HUES64 (cell line): ENCODE measurements at regions not wholly inside any gene's neighbourhood (a gene's known extent, or its start where the extent isn't known, plus 50 kb on each side); places are given as distances from the start of the nearest gene placed in this dataset.
A peak's percentile ranks its signal among the peaks of the same experiment; 100 is the strongest.

Experiments used
- H3K27ac ChIP-seq: 2 replicates; pipeline ENCODE4 v1.7.0; 2013; ENCODE audit warnings: low read depth, low read length, inconsistent platforms
- H3K27me3 ChIP-seq: 2 replicates; pipeline ENCODE4 v1.6.1; 2013; ENCODE audit warnings: mild to moderate bottlenecking, low read length; ENCODE audit not compliant: insufficient read depth
- H3K36me3 ChIP-seq: 2 replicates; pipeline ENCODE4 v1.6.1; 2013; ENCODE audit warnings: mild to moderate bottlenecking, low read length; ENCODE audit not compliant: insufficient read depth
- H3K4me1 ChIP-seq: 2 replicates; pipeline ENCODE4 v1.6.1; 2013; ENCODE audit warnings: mild to moderate bottlenecking, low read length, moderate library complexity; ENCODE audit not compliant: insufficient read depth
- H3K4me3 ChIP-seq: 2 replicates; pipeline ENCODE4 v1.5.1; 2013; ENCODE audit warnings: mild to moderate bottlenecking, low read length, moderate library complexity
- H3K9ac ChIP-seq: 2 replicates; pipeline ENCODE4 v1.6.1; 2013; ENCODE audit warnings: mild to moderate bottlenecking, low read depth, low read length
- H3K9me3 ChIP-seq: 2 replicates; pipeline ENCODE4 v1.6.1; 2013; ENCODE audit warnings: low read depth, low read length; ENCODE audit not compliant: insufficient read depth
- WGBS: fragments of 150-250, 120-280 bp; methylation state at CpG from one replicate; pipeline ENCODE4 v1.1.7; 2013; ENCODE audit warnings: missing lambda C conversion rate; 5-methylcytosine and 5-hydroxymethylcytosine counted together

- H3K4me3 ChIP-seq = no peak overlapping the region
- no peaks in the 10 kb centered on the region for H3K36me3 ChIP-seq
- WGBS = 72% methylated on average over 1 of the region's 1 CpG
These were observed 116.0 kb upstream of the PRICKLE2 start for GRCh38 chr3:64341296-64341695.

GRCh38 chr3:64340641-64341101 lies 115.4 kb upstream of the PRICKLE2 start:
- Histone ChIP-seq H3K27ac (peak overlapping the region; percentile 21; the same call in 1 of the 2 replicates), H3K9ac (0 out of 2 replicates have a peak overlapping the region, but pooled peaks have one; percentile 15), H3K27me3 (no peaks in the 10 kb centered on the region), H3K36me3 (no peaks in the 10 kb centered on the region), H3K9me3 (no peaks in the 10 kb centered on the region), H3K4me3 (no peak overlapping the region), H3K4me1 (peaks cover 55% of the 10 kb centered on the region)
- 78% methylated on average over 11 of the region's 11 CpGs for WGBS

More at GRCh38 chr3:64341296-64341695, 116.0 kb upstream of the PRICKLE2 start:
- Histone ChIP-seq H3K4me1 (peaks cover 57% of the 10 kb centered on the region), H3K9ac (0 out of 2 replicates have a peak overlapping the region, but pooled peaks have one; percentile 15), H3K27me3 (no peaks in the 10 kb centered on the region), H3K27ac (peak overlapping the region; percentile 21; the same call in 1 of the 2 replicates), H3K9me3 (no peaks in the 10 kb centered on the region)

GRCh38 chr3:64336488-64336887 lies 111.2 kb upstream of the PRICKLE2 start:
- Histone ChIP-seq H3K9me3 (no peaks in the 10 kb centered on the region), H3K4me1 (peaks cover 15% of the 10 kb centered on the region; the same call in 1 of the 2 replicates), H3K36me3 (no peaks in the 10 kb centered on the region), H3K9ac (no peak overlapping the region), H3K27ac (no peak overlapping the region), H3K27me3 (no peaks in the 10 kb centered on the region), H3K4me3 (no peak overlapping the region)
- WGBS = 92% methylated on average over 3 of the region's 3 CpGs

- Histone ChIP-seq H3K27ac (no peak overlapping the region), H3K9me3 (no peaks in the 10 kb centered on the region), H3K27me3 (no peaks in the 10 kb centered on the region), H3K9ac (no peak overlapping the region), H3K36me3 (no peaks in the 10 kb centered on the region), H3K4me3 (no peak overlapping the region), H3K4me1 (no peaks in the 10 kb centered on the region)
- 95% methylated on average over 8 of the region's 9 CpGs for WGBS
These were observed 107.4 kb upstream of the PRICKLE2 start for GRCh38 chr3:64332459-64333350.

GRCh38 chr3:64331605-64332004 lies 106.3 kb upstream of the PRICKLE2 start:
- Histone ChIP-seq H3K4me1 (no peaks in the 10 kb centered on the region), H3K36me3 (no peaks in the 10 kb centered on the region), H3K27ac (no peak overlapping the region), H3K27me3 (no peaks in the 10 kb centered on the region), H3K9me3 (no peaks in the 10 kb centered on the region), H3K9ac (no peak overlapping the region), H3K4me3 (no peak overlapping the region)
- WGBS = 95% methylated on average over 12 of the region's 12 CpGs

- H3K36me3 ChIP-seq = no peaks in the 10 kb centered on the region
- no peak overlapping the region for H3K4me3 ChIP-seq
- 100% methylated on average over 1 of the region's 3 CpGs for WGBS
- no peaks in the 10 kb centered on the region for H3K4me1 ChIP-seq
- no peak overlapping the region for H3K9ac ChIP-seq
- no peaks in the 10 kb centered on the region for H3K27me3 ChIP-seq
- no peaks in the 10 kb centered on the region for H3K9me3 ChIP-seq
- H3K27ac ChIP-seq = no peak overlapping the region
These were observed 103.8 kb upstream of the PRICKLE2 start for GRCh38 chr3:64329037-64329436.

- WGBS = 93% methylated on average over 11 of the region's 11 CpGs
- Histone ChIP-seq H3K27ac (no peak overlapping the region), H3K4me3 (no peak overlapping the region), H3K9me3 (no peaks in the 10 kb centered on the region), H3K4me1 (no peaks in the 10 kb centered on the region; the same call in 1 of the 2 replicates), H3K36me3 (no peaks in the 10 kb centered on the region), H3K9ac (no peak overlapping the region), H3K27me3 (no peaks in the 10 kb centered on the region)
These were observed 102.0 kb upstream of the PRICKLE2 start for GRCh38 chr3:64327100-64327804.

GRCh38 chr3:64321747-64322146 lies 96.5 kb upstream of the PRICKLE2 start:
- Histone ChIP-seq H3K9ac (no peak overlapping the region), H3K36me3 (no peaks in the 10 kb centered on the region), H3K9me3 (no peaks in the 10 kb centered on the region), H3K27me3 (no peaks in the 10 kb centered on the region), H3K27ac (no peak overlapping the region), H3K4me3 (no peak overlapping the region), H3K4me1 (peaks cover 9% of the 10 kb centered on the region)
- 17% methylated on average over 1 of the region's 1 CpG for WGBS

- no peaks in the 10 kb centered on the region for H3K27me3 ChIP-seq
- H3K27ac ChIP-seq = no peak overlapping the region
- no peak overlapping the region for H3K4me3 ChIP-seq
- no peaks in the 10 kb centered on the region for H3K36me3 ChIP-seq
- no peak overlapping the region for H3K9ac ChIP-seq
- WGBS = 63% methylated on average over 4 of the region's 4 CpGs
- H3K4me1 ChIP-seq = peaks cover 9% of the 10 kb centered on the region
- H3K9me3 ChIP-seq = no peaks in the 10 kb centered on the region
These were observed 94.1 kb upstream of the PRICKLE2 start for GRCh38 chr3:64319391-64319790.

- H3K9ac ChIP-seq = no peak overlapping the region
- peaks cover 9% of the 10 kb centered on the region for H3K4me1 ChIP-seq
- H3K27ac ChIP-seq = no peak overlapping the region
- WGBS = 100% methylated on average over 1 of the region's 1 CpG
- no peak overlapping the region for H3K4me3 ChIP-seq
- no peaks in the 10 kb centered on the region for H3K36me3 ChIP-seq
- no peaks in the 10 kb centered on the region for H3K27me3 ChIP-seq
- H3K9me3 ChIP-seq = no peaks in the 10 kb centered on the region
These were observed 93.5 kb upstream of the PRICKLE2 start for GRCh38 chr3:64318668-64319271.

GRCh38 chr3:64318001-64318400 lies 92.7 kb upstream of the PRICKLE2 start:
- H3K36me3 ChIP-seq = no peaks in the 10 kb centered on the region
- H3K27ac ChIP-seq = no peak overlapping the region
- H3K9ac ChIP-seq = no peak overlapping the region
- no peaks in the 10 kb centered on the region for H3K27me3 ChIP-seq
- H3K4me3 ChIP-seq = no peak overlapping the region
- 92% methylated on average over 3 of the region's 3 CpGs for WGBS
- H3K4me1 ChIP-seq = peaks cover 9% of the 10 kb centered on the region
- H3K9me3 ChIP-seq = no peaks in the 10 kb centered on the region
